GM13976 (cell line): ENCODE measurements at regions not wholly inside any gene's neighbourhood (a gene's known extent, or its start where the extent isn't known, plus 50 kb on each side); places are given as distances from the start of the nearest gene placed in this dataset.

ENCODE experiments used
- DNase-seq: peaks from one replicate; pipeline ENCODE4 v3.0.0; 2012; ENCODE audit warnings: low spot score
- CTCF ChIP-seq: IDR thresholded peaks from 2 replicates; pipeline ENCODE4 v1.5.1; 2012; ENCODE audit warnings: borderline replicate concordance, mild to moderate bottlenecking; ENCODE audit not compliant: insufficient read depth; ENCODE audit errors: extremely low read depth, missing control alignments, control extremely low read depth
- in situ Hi-C: fragments of 300-500 bp; cut with MboI; formaldehyde crosslinking; loops from one replicate; pipeline ENCODE4 v1.12.0; 2022; ENCODE audit warnings: low sequenced_read_pairs, mixed read lengths, inconsistent platforms; ENCODE audit not compliant: unreplicated experiment

GRCh38 chr17:13084420-13084819 is 66.6 kb upstream of the ELAC2 start:
- in situ Hi-C loops: no loop called here
- no peak for TF ChIP-seq CTCF
- DNase-seq: peak; percentile 36

- no peak for DNase-seq
- no peak for TF ChIP-seq CTCF
Observed at GRCh38 chr17:13078591-13079385, 61.0 kb upstream of the ELAC2 start.

GRCh38 chr17:13076905-13077304 is 59.1 kb upstream of the ELAC2 start:
- no peak for TF ChIP-seq CTCF
- no peak for DNase-seq
- in situ Hi-C loops: no loop called here

More at GRCh38 chr17:13078591-13079385, 61.0 kb upstream of the ELAC2 start:
- in situ Hi-C loops: no loop called here

GRCh38 chr17:13074026-13074425 is 56.2 kb upstream of the ELAC2 start:
- in situ Hi-C loops: no loop called here
- no peak for TF ChIP-seq CTCF
- DNase-seq: no peak

GRCh38 chr17:13073018-13073417 is 55.2 kb upstream of the ELAC2 start:
- in situ Hi-C loops: no loop called here
- no peak for TF ChIP-seq CTCF
- DNase-seq: no peak

- DNase-seq: no peak
- TF ChIP-seq CTCF: no peak
- in situ Hi-C loops: no loop called here
Observed at GRCh38 chr17:13070732-13071131, 52.9 kb upstream of the ELAC2 start.

- in situ Hi-C loops: no loop called here
- no peak for DNase-seq
- no peak for TF ChIP-seq CTCF
Observed at GRCh38 chr17:13067629-13068303, 49.9 kb upstream of the ELAC2 start.
